GM12891 (cell line): ENCODE measurements at regions not wholly inside any gene's neighbourhood (a gene's known extent, or its start where the extent isn't known, plus 50 kb on each side); places are given as distances from the start of the nearest gene placed in this dataset.

Experiments
- PAX5 ChIP-seq: IDR thresholded peaks from 2 replicates; pipeline ENCODE4 v1.6.1; 2011; ENCODE audit warnings: low read length, moderate library complexity, mild to moderate bottlenecking; ENCODE audit not compliant: insufficient read depth, severe bottlenecking
- POLR2A ChIP-seq: IDR thresholded peaks from 2 replicates; pipeline ENCODE4 v1.6.1; 2011; ENCODE audit warnings: low read depth, low read length, control low read depth
- POLR2AphosphoS5 ChIP-seq: IDR thresholded peaks from 2 replicates; pipeline ENCODE4 v1.6.1; 2011; ENCODE audit warnings: low read depth, low read length, control low read depth
- POU2F2 ChIP-seq: IDR thresholded peaks from 2 replicates; pipeline ENCODE4 v1.6.1; 2011; ENCODE audit warnings: low read depth, mild to moderate bottlenecking, control low read depth, low read length, moderate library complexity
- SPI1 ChIP-seq: IDR thresholded peaks from 2 replicates; pipeline ENCODE4 v1.6.1; 2011; ENCODE audit warnings: low read depth, low read length, control low read depth
- TAF1 ChIP-seq: IDR thresholded peaks from 2 replicates; pipeline ENCODE4 v1.6.1; 2011; ENCODE audit warnings: low read depth, low read length, control low read depth

GRCh38 chr7:13577566-13578145 is 411.8 kb downstream of the ETV1 start:
- TF ChIP-seq POLR2AphosphoS5, result no peak
- no peak for TF ChIP-seq SPI1
- no peak for TF ChIP-seq POLR2A
- no peak for TF ChIP-seq TAF1
- no peak for TF ChIP-seq POU2F2
- TF ChIP-seq PAX5, result no peak
